ENCODE measurements at regions not wholly inside any gene's neighbourhood (a gene's known extent, or its start where the extent isn't known, plus 50 kb on each side); places are given as distances from the start of the nearest gene placed in this dataset.

GRCh38 chr12:66066137-66066928, 64.2 kb downstream of the LLPH start (continued):
- TF ChIP-seq ZBTB4 (CRISPR knock-in tag; IDR thresholded peaks at IDR 0.05), result no peak
- no peak for TF ChIP-seq POLR2A (IDR thresholded peaks at IDR 0.05; ENCODE audit: low read depth, low read length)
- no peak for TF ChIP-seq GABPA (IDR thresholded peaks at IDR 0.05; ENCODE audit: low read depth)
- peak; percentile 19 to 33 (median 33); a peak in 5 of 6 replicates for TF ChIP-seq CTCF (IDR thresholded peaks at IDR 0.05 in 2 of 3, conservative IDR thresholded peaks at IDR 0.05 in 1 of 3; ENCODE audit: control insufficient read depth in 2 of 3, extremely low read depth in 1 of 3, insufficient read depth in 1 of 3, low read depth in 3 of 3, low read length in 3 of 3)
- TF ChIP-seq NFYB (IDR thresholded peaks at IDR 0.05; ENCODE audit: insufficient read depth, low read depth, low read length), result no peak
- no peak for TF ChIP-seq CUX1 (IDR thresholded peaks at IDR 0.05; ENCODE audit: insufficient replicate concordance, low read depth, low read length)
- TF ChIP-seq EZH2 (IDR thresholded peaks at IDR 0.05; ENCODE audit: borderline replicate concordance, control insufficient read depth, low read depth, low read length), result no peak
- TF ChIP-seq IKZF1 (conservative IDR thresholded peaks at IDR 0.05), result peak; percentile 94
- no peak for TF ChIP-seq MAX (IDR thresholded peaks at IDR 0.05; ENCODE audit: low read depth, low read length)
- TF ChIP-seq ZNF207 (IDR thresholded peaks at IDR 0.05; ENCODE audit: borderline replicate concordance), result no peak
- no peak for TF ChIP-seq SPI1 (IDR thresholded peaks at IDR 0.05; ENCODE audit: borderline replicate concordance, insufficient read depth, low read depth, low read length)
- TF ChIP-seq ZZZ3 (IDR thresholded peaks at IDR 0.05; ENCODE audit: control insufficient read depth, insufficient read length, low read depth), result no peak
- TF ChIP-seq MTA2 (IDR thresholded peaks at IDR 0.05; ENCODE audit: low read depth), result peak; percentile 95
- no peak for TF ChIP-seq E4F1 (IDR thresholded peaks at IDR 0.05; ENCODE audit: borderline replicate concordance, partially characterized antibody)
- TF ChIP-seq HDGF (IDR thresholded peaks at IDR 0.05), result no peak
- TF ChIP-seq ZBED1 (IDR thresholded peaks at IDR 0.05; ENCODE audit: borderline replicate concordance), result no peak
